HG03039 (cell line): ENCODE measurements at regions not wholly inside any gene's neighbourhood (a gene's known extent, or its start where the extent isn't known, plus 50 kb on each side); places are given as distances from the start of the nearest gene placed in this dataset.
"Not testable (repeated sequence)": the region's sequence is repeated elsewhere in the genome, so short reads cannot be mapped to it uniquely, and the experiment has no call there.

Source experiments
- ATAC-seq: cut with Tn5 transposase; IDR thresholded peaks from one replicate; pipeline ENCODE4 v1.9.1; 2021; ENCODE audit warnings: mild to moderate bottlenecking, moderate library complexity; ENCODE audit not compliant: unreplicated experiment

DNA sequence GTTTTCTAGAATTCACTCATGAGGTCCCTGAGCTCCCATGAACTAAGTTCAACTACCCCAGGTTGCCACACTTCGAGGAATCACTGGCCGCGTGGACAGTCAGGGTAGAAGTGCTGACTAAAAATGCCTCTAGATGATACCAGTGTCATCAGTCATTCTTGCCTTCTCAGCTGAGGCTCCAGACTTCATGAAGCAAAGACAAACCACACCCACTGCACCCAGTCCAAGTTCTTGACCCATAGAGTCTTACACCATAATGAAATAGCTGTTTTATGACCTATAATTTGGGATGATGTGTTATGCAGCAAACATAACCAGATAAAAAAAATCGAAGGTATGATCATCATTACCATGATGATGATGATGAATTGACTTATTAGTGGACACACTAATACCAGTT lies 632.9 kb upstream of the TLE4 start:
- no peak for ATAC-seq

DNA sequence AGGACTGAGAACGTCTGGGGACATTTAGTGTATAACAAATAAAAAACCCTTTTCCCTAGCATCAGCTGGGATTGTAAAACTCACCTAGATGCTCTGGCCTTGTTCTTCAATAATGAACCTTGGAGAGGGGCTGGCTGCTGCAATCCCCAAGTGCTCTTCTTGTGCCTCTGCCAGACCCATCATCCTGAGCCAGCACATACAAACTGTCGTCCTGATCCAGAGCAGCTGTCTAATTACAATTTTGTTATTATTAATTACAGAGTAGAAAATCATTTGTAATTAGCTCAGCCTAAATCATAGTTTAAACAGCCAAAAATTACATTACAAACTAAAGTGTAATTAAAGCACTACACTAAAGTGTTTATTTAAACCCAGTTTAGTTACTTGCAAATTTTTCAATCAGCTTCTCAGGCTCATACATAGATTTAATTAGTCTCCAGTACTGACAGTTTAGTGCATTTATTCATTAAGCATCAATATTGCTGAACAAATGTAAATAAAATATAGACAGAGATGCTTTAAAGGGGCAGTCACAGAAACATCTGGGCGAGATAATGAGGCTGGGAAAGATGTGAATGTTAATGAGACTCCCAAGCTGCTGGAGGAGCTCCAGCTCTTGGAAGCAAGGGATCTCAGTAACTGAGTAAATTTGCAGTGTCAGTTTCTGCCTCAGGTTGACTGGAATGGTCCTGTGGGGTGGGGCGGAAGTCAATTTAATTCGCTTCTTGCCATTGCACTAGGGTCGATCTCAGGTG lies 632.3 kb upstream of the TLE4 start:
- no peak for ATAC-seq

DNA sequence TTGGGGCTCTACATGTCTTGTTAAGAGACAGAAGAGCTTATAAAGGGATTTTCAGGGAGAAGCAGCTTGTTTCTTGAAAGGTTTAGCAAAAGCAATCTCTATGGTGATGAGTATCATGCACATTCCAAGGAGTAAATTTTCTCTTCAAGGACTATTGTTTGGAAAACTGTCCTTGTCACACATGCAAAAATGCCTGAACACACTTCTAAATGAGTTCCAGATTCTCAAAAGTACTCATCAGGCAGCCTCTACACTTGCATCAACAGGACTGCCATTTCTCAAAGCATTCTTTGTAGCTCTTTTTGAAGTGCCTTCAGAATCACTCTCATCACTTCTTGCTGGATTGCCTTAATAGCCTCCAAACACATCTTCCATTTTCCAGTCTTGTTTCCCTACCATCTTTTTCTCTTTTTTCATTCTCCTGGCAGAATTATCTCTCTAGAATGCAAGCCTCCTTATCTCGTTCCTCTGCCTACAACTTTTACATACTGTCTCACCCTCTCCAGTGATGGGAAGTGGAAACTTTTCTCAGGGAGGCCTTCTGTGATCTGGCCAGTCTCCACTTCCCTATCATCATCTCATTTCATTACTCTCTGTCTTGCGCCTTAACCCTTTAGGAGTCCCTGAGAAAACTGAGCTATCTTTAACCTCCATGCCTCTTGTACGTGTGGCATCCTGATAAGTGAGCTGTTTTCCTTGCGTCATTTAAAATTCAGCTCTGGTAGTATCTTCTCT lies 631.5 kb upstream of the TLE4 start:
- no peak for ATAC-seq

DNA sequence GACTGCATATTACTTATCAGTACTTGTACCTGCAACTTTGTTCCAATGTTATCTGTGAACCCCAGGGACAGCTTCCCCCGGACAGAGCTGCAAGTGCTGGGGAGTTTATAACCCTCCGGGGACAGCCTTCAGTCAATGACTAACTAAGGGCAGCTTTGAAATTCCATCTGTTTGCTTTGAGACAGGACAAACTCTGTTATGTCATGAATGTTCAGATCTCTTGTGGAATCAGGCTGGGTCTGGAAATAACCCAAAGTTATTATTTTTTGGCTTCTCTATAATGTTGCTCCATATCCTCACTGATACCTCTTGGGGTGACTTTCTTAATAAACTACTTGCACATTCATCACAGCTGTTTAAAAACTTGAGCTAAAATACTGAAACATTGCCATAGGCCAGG lies 617.5 kb upstream of the TLE4 start:
- no peak for ATAC-seq

DNA sequence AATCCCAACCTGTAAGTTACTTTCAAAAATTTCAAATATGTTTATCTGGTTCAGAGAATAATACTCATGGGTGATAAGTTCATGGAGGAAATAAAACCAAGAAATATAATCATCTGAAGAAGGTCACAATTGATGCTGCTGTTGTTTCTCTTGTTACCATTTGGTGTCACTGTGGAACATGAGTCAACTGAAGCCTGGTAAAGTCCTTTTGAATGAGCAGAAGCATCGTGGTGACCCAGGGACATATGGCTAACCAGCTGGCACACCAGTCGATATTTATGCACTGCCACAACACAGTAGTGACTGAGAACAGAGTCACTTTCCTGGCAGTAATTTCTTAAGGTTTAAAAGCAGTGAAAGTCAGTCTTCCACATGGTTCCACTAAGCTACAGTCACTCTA lies 612.9 kb upstream of the TLE4 start:
- ATAC-seq = no peak

DNA sequence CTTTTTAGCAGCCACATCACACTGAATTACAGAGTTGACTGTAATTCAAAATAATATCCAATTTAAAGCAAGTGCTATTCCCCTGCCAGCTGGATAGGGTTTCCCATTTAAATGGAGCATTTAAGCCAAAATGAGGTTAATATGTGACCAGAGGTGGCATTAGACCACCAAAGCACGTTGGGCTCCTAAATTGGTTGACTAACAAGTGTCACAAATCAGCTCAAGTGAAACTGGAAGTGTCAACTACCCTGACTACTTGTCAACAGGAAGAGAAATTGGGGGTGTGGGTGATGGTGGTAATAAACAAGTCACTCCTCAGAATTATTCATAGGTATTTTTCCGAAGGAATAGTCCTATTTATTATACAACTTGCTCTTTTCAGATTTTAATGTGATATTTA lies 609.6 kb upstream of the TLE4 start:
- no peak for ATAC-seq

DNA sequence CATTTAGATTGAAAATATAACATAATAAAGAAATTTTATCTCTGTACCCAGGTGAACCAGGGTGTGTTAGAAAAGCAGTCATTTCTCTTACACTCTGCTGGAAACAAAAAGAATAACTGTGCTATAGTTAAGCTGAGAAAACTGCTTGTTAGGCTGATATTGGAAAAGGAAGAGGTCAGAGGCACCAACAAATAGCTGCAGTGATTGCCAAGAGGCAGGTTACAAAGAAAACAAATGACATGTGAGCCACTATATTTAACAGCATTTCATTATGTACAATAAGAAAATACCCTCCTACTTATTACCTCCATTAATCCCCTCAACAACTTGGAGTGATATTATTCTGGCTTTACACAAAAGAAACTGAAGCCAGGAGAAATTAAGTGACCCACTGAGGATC lies 607.9 kb upstream of the TLE4 start:
- no peak for ATAC-seq

DNA sequence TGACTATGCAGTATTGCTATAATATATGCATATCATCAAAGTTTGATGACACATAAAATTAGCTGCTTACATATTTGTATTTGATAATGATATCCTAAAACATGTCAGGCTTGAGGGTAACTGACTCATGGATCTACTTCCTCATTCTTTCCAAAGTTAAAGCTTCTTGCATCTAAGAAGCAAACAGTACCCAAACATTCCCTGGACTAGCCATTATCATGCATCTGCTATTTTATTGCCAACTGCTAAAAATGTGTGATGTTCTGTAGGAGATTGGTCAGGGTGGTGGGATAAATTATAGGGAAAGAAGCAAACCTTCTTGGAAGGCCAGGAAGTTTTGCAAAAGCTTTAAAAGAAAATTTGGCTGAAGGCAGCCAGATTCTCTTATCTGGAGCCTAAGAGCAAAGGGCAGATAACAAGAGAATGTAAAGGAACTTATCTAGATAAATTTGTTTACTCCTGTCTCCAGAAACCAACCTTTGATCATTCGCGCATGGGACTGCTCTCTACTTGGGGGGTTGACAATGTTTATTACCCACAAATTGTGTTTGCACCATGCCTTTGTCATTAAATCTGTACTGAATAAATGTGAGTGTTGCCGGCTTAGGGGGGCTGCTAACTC lies 604.1 kb upstream of the TLE4 start:
- ATAC-seq = no peak

DNA sequence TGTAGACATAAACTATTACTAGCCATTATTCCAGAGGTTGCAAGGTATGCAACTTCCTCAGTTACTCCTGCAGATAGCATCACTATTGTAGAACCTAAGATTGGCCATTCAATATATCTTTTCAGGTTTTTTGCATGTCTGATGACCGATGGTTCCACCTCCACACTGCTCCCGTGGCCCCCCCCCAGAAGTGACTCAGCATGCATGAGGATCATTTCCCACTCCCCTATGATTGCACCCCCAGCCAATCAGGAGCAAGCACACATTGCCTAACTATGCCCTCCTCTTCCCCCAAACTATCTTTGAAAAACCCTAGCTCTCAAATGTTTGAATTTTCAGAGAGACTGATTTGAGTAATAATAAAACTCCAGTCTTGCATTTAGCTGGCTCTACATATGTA lies 601.4 kb upstream of the TLE4 start:
- ATAC-seq = no peak

DNA sequence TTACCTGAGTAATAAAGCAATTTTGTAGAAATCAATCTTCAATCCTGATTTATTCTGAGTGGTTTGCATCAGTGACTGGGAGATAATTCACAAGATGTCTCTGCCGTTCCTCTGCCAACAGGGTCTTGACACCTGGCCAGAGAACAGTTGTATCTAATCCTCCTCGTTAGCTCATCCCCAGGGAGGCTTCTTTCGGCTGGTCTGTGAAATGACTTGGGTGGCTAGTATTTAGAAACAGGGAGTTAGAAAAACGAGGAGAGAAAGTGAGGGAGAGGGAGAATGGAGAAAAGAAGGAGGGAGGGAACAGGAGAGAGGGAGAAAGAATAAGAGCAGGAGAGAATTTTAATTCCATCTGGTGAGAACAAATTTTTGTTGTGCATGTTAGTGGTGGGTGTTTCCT lies 600.2 kb upstream of the TLE4 start:
- no peak for ATAC-seq

DNA sequence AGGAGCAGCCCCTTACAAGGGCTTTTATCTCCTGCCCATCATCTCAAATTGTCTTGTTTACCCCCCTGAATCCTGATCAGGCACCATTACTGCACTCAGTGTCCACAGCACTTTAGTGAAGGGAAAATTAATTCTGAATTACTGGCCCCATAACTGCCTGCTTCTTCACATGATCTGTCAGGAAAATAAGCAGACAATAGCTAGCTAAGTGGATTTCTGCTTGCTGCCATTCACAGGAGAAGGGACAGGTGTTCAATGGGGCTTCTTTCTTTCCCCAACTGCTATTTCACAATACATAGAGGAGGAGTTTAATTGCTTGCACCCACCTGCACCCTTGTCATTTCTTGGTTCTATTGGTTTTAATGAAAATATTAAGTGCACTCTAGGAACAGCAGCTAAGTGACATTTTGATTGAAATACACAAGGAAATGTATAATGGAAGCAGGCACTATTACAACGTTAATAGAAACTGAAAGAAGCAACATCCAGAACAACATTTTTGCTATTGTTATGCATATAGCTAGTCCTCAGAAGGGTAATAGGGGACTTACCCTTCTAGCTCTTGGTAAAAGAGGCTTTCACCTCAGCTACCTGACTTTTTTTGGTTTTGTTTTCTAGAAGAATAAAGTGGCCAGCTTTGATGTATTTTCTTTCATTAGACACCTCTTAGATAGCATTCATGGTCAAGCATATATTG lies 599.3 kb upstream of the TLE4 start:
- no peak for ATAC-seq

DNA sequence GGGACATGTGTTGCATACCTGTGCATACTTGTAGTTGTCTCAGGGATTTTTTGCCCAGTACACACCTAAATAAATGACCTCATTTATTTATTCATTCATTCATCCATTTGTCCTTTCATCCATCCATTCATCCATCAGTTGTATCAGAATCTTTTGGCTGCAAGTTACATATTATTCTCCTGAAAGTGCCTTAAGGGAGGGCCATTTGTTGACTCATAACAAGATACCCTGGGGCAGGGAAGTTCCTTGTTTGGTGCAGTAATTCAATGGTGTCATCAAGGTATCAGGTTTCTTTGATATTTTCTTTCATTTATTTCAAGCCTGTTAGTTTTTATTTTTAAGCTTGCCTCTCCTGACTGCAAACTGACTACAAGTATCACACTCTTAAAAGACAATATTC lies 597.9 kb upstream of the TLE4 start:
- ATAC-seq = no peak

DNA sequence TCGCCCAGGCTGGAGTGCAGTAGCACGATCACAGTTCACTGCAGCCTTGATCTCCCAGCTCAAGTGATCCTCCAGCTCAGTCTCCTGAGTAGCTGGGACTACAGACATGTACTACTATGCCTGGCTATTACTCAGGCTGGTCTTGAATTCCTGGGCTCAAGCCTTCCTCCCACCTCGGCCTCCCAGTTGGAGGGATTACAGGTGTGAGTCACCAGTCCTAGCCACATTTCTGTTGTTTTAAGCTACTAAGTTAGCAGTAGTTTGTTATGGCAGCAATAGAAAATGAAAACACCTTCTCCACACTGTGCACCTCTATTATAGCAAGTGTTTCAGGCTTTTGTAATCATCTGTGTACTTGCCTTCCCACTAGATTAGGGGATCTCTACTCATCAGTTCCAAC lies 588.9 kb upstream of the TLE4 start:
- ATAC-seq = no peak

DNA sequence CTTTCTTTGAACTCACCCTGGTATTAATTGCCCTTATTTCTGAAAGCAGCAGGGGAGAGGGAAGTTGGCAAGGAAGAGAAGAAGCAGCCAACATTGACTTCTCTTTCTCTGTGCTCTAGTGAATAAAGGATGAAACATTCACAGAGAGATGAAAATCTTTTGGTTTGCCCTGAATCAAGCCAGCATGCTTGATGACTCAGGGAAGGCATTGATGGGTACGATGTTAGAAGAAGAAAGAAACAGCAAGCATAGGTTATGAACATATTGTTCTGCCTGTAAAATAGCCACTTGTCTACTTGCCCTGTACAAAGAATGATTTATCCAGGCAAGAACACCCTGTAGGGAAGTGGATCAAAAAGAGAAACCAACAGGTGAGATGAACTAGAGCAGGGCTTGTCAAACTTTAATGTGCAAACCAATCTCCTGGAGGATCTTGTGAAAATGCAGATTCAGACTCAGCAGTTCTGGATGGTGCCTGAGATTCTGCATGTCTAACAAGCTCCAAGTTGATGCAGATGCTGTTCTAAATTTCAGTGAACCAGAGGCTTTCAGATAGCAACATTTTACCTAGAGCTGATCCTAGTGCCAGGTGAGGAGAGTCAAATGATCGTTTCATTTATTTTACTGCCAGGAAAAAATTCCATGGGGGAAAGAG lies 586.6 kb upstream of the TLE4 start:
- no peak for ATAC-seq

DNA sequence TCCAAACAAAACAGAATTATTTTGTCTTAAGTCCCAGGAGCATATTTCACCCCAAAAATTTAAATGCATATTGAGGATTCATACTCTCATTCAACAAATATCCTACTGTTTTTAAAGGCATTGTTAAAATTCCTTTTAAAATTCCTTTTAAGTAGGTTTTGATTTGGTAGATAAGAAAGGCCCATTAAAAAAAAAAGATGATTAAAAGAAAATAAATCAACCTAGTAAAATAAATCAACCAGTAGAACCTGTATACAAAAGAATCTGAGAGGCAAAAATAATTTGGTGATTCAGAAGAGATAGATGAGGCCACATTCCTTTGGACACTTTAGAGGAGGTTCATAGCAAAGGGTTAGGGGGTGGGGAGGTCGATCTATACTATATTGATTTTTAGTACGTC lies 585.3 kb upstream of the TLE4 start:
- no peak for ATAC-seq

DNA sequence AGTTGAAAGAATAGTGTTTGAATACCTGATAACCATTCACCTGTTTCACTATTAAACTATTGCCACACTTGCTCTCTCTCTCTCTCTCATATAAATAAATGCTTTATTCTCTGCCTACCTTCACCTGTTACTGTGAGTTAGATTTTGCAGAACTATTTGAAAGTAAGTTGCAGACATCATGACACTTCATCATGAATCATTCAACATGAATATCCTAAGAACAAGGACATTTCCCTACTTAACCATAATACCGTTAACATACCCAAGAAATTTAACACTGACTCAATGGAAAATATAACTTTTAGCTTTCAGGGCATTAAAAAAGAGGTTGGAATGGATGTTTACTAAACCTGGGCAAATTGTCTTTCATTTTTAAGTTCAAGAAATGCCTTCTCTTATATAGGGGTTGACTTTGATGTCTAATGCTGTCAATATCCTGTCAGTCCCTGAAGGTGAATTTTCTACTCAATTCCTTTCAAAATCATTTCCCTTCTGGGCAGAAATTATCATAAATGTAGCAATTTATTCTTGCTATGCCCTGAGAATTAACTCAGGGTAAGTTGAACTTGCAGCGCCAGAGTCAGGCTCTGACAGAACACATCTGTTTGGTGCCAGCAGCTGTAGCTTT lies 582.6 kb upstream of the TLE4 start:
- ATAC-seq = no peak

DNA sequence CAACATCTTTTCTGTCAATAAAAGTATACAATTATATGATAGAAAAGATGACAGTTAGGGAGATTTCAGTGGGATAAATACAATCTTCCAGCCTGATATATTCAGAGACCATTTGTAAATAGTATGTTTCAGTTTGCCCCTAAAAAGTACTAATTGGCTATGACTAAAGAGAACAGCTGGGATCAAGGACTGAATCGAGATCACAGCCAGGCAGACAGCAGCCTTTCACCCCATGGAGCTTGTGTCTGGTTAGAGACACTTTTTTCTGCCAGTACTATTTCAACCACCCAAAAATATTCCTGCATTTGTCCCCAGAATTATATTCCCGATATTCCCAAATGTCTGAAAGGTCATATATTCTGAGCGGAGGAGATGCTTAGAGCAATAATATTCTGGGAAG lies 577.3 kb upstream of the TLE4 start:
- ATAC-seq = no peak

DNA sequence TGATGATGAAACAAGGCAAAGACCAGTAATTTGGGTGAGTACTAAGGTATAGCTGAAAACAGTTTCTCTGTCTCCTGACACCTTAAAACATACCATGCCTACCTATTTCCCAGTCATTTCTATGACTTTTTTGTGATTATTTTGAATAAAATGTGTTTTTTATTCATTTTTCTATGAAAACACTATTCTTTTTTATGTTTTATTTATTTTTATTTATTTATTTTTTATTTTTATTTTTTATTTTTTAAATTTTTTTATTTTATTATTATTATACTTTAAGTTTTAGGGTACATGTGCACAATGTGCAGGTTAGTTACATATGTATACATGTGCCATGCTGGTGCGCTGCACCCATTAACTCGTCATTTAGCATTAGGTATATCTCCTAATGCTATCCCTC lies 576.8 kb upstream of the TLE4 start:
- ATAC-seq = not testable (repeated sequence)

DNA sequence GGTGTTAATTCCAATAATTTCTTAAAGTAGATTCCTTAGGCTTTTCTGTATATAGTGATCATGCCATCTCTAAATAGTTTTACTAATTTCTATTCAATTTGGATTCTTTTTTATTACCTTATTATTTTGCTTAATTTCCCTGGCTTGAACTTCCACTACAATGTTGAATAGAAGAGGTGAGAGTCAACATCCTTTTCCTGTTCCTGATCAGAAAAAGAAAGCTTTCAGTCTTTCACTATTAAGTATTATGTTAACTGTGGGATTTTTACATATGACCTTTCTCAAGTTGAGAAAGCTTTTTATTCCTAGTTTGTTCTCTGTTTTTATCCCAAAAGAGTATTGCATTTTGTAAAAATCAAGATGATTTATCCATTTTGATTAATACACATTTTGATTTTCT lies 574.5 kb upstream of the TLE4 start:
- ATAC-seq = no peak

DNA sequence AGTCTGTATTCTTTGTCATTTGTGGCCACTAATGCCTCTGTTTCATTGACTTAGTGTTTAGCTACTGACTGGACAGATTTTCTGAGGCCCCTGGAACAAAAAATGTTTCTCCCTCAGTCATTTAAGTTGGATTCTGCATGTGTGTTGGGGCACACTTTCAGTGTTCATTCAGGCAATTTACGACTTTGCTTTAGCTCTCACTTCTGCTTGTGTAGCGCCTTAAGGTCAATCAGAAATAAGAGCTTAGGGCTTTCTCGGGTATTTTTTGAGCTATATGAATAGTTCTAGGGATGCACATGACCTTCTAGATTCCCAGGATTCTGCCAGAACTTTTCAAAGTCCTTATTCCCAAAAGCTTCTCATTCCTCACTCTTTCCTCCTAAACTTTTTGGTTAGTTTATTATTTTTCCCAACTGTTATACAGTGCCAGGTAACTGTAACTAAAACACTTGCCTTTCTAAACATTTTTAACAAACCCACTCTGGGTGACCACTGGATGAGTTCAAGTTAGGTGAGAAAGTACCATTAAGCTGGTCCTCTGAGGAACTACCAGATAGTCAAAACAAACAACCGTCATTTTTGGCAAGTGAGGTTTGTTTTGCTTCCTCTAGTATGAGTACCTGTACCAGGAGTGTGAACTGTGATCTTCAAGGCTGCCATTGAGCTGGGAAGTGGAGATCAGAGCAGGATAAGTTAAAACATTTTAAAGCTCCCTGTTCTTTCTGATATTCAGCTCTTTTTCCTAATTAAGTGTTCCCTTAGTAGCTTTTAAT lies 571.3 kb upstream of the TLE4 start:
- ATAC-seq = no peak
